GM21515 (cell line): ENCODE measurements at regions not wholly inside any gene's neighbourhood (a gene's known extent, or its start where the extent isn't known, plus 50 kb on each side); places are given as distances from the start of the nearest gene placed in this dataset.
"Not testable (repeated sequence)": the region's sequence is repeated elsewhere in the genome, so short reads cannot be mapped to it uniquely, and the experiment has no call there.

Experiments
- ATAC-seq: cut with Tn5 transposase; IDR thresholded peaks from one replicate; pipeline ENCODE4 v1.9.1; 2021; ENCODE audit not compliant: unreplicated experiment

DNA sequence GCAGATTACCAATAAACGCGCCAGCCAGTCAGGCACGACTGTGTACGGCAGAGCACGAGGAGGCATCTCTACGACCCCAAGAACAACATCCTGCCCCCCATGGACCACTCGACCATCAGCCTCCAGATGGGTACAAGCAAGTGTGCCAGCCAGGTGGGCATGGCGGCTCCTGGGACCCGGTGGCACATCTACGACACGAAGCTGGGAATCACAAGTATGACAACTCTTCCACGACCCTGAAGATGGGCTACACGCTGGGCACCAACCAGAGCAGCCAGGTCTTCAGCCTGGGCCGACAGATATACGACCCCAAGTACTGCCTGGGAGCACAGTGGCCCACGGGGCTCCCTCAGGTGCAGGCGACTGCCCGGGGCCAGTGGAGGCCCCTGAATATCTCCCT, 217.6 kb downstream of the POTED start:
- ATAC-seq: no peak

DNA sequence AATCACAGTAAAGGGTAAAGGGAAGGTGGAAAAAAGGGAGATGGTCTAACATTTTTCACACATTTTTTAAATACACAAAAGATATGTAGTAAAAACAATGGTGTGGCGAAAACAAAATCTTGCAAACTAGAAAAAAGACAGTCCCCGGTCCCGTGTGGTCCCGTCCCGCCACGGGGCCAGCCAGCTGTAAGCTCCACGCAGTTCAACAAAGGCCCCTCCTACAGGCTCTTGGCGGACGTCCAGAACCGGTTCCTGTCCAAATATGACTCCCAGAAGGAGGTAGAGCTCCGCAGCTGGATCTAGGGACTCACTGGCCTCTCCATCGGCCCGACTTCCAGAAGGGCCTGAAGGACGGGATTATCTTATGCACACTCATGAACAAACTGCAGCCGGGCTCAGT, 216.9 kb downstream of the POTED start:
- not testable (repeated sequence) for ATAC-seq

DNA sequence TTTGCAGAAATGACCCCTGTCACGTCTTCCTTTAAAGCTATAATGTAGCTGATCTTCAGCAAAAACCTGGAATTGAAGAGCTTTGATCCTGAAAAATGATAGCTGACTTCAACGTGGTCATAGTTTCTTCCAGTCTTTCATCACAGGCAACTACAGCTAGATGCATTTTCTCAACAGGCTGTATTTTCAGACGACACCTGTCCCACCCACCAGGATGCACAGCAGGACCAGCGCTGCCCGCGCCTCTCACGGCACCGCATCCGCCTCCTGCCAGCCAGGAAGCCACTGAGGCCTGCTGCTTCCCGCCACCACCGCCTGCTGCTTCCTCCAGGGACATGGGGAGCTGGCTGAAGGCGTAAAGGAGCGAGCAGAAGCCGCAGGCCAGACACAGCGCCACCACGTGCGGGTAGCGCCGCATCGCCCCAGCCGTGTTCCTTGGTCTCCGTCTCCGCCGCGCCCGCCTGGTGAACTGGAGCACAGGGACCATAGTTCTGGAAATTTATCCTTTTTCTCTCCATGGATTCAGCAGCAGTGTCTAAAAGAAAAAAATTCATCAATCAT, 215.7 kb downstream of the POTED start:
- not testable (repeated sequence) for ATAC-seq

DNA sequence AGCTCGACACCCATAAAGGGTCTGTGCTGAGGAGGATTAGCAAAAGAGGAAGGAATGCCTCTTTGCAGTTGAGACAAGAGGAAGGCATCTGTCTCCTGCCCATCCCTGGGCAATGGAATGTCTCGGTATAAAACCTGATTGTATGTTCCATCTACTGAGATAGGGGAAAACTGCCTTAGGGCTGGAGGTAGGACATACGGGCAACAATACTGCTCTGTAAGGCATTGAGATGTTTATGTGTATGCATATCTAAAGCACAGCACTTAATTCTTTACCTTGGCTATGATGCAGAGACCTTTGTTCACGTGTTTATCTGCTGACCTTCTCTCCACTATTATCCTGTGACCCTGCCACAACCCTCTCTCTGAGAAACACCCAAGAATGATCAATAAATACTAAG, 210.7 kb downstream of the POTED start:
- ATAC-seq: not testable (repeated sequence)

DNA sequence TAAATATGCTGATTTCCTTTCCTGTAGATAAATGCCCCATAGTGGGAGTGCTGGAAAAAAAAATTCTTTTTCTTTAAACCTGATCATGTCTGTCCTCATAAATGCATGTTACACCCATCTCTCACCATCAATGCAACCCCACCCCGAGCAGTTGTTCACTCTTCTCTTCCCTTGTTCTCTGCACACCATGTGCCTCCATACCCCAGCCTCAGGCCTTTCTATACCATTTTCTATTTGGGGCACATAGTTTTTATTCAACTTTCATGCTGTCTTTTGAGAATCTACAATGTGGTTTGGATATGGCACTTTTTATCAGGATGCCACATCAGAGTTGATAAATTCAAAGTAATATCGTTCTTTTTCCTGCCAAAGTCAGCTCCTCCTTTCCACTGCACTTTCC, 202.6 kb downstream of the POTED start:
- ATAC-seq: not testable (repeated sequence)

DNA sequence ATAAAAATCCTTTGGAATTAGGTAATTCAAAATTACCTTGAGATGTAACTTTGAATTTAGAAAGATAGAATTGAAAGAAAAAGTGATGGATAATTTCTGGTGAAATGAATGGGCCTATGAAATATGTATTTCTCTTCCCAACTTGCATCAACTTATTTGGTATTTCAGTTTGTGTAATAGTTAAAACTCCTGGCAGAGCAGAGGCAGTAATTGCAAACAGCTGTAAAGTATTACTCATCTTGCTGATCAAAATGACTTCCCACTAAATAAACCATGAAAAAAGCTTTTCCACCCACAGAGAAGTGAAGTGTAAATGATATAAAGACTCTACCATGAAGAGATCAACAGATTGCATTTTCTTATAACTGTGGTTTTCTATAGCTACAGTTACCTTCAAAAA, 201.0 kb downstream of the POTED start:
- ATAC-seq: not testable (repeated sequence)

DNA sequence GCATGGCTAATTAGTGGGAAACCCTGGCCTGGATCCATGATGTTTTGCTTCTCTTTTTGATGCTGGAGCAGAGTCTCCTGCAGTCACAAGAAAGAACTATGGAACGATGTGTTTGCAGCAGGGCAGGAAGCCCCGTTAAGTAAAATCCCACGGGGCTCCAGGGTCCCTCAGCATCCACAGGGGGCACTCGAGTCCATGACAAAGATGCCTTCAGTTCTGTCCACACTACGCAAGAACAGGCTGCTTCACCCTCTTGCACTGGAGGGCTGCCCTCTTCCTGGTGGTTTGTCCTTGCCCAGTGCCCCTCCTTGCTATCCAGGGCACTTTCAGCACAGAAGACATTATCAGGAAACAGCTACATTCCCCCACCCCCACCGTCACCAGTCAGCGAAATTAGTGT, 196.9 kb downstream of the POTED start:
- not testable (repeated sequence) for ATAC-seq

DNA sequence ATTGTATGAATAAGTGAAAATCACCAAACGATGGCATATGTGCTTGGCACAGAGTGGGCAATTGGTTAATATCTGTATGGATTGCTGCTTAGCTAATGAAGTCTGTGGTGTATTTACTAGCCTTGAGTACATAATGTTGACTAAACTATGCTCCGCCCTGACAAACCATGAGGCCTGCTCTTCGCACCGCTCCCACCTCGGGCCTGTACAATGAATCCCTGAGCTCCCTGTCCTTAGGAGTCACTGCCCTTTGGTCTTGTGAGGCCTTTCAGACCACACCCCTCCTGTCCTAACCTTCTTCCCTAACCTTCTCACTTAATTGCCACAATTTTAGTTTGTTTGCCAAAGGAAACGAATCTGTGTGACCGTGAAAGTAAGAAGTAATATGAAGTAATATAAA, 193.2 kb downstream of the POTED start:
- ATAC-seq: not testable (repeated sequence)
